H9 (cell line): ENCODE measurements at regions not wholly inside any gene's neighbourhood (a gene's known extent, or its start where the extent isn't known, plus 50 kb on each side); places are given as distances from the start of the nearest gene placed in this dataset.

Experiments
- DNase-seq: peaks from one replicate; pipeline ENCODE4 v3.0.0-alpha.2; 2017
- H2AFZ ChIP-seq: one replicate; pipeline ENCODE4 v1.6.1; 2013; ENCODE audit warnings: mild to moderate bottlenecking, low read length, control low read depth, moderate library complexity
- H2AK5ac ChIP-seq: 2 replicates; pipeline ENCODE4 v1.6.1; 2013; ENCODE audit warnings: low read length, control low read depth, mixed read lengths; ENCODE audit not compliant: insufficient read length
- H2BK120ac ChIP-seq: one replicate; pipeline ENCODE4 v1.6.1; 2013; ENCODE audit warnings: low read depth, mild to moderate bottlenecking, low read length, control low read depth, inconsistent platforms; ENCODE audit not compliant: poor library complexity, severe bottlenecking
- H2BK12ac ChIP-seq: 2 replicates; pipeline ENCODE4 v1.6.1; 2013; ENCODE audit warnings: low read length, control low read depth, mixed read lengths, low read depth; ENCODE audit not compliant: insufficient read length
- H2BK15ac ChIP-seq: 2 replicates; pipeline ENCODE4 v1.6.1; 2013; ENCODE audit warnings: low read depth, low read length, control low read depth
- H2BK20ac ChIP-seq: one replicate; pipeline ENCODE4 v1.6.1; 2013; ENCODE audit warnings: low read depth, mild to moderate bottlenecking, low read length, control low read depth, inconsistent platforms; ENCODE audit not compliant: poor library complexity, severe bottlenecking
- H2BK5ac ChIP-seq: 2 replicates; pipeline ENCODE4 v1.6.1; 2013; ENCODE audit warnings: low read length, control low read depth, mixed read lengths; ENCODE audit not compliant: insufficient read length
- H3K14ac ChIP-seq: 2 replicates; pipeline ENCODE4 v1.6.1; 2013; ENCODE audit warnings: low read length, control low read depth; ENCODE audit not compliant: insufficient read depth
- H3K18ac ChIP-seq: 2 replicates; pipeline ENCODE4 v1.6.1; 2013; ENCODE audit warnings: low read depth, mild to moderate bottlenecking, mixed read lengths, low read length, control low read depth; ENCODE audit not compliant: insufficient read length
- H3K23ac ChIP-seq: 2 replicates; pipeline ENCODE4 v1.6.1; 2013; ENCODE audit warnings: low read length, control low read depth, mixed read lengths, low read depth; ENCODE audit not compliant: insufficient read length
- H3K23me2 ChIP-seq: 2 replicates; pipeline ENCODE4 v1.6.1; 2013; ENCODE audit warnings: low read depth, mild to moderate bottlenecking, mixed read lengths, low read length, control low read depth; ENCODE audit not compliant: insufficient read length, poor library complexity, severe bottlenecking
- H3K27ac ChIP-seq: 2 replicates; pipeline ENCODE4 v1.5.1; 2013; ENCODE audit warnings: low read length, control low read depth, mixed read lengths, low read depth; ENCODE audit not compliant: insufficient read length
- H3K27me3 ChIP-seq: 2 replicates; pipeline ENCODE4 v1.6.1; 2013; ENCODE audit warnings: low read length, control low read depth, inconsistent platforms; ENCODE audit not compliant: insufficient read depth
- H3K4ac ChIP-seq: 2 replicates; pipeline ENCODE4 v1.6.1; 2013; ENCODE audit warnings: low read depth, mild to moderate bottlenecking, control low read depth, inconsistent platforms, low read length, moderate library complexity
- H3K4me1 ChIP-seq: 2 replicates; pipeline ENCODE4 v1.6.1; 2013; ENCODE audit warnings: low read length, control low read depth, inconsistent platforms; ENCODE audit not compliant: insufficient read depth
- H3K4me2 ChIP-seq: 2 replicates; pipeline ENCODE4 v1.6.1; 2013; ENCODE audit warnings: low read length, control low read depth, mixed read lengths; ENCODE audit not compliant: insufficient read length, insufficient read depth
- H3K56ac ChIP-seq: 2 replicates; pipeline ENCODE4 v1.6.1; 2013; ENCODE audit warnings: low read depth, mild to moderate bottlenecking, mixed read lengths, low read length, control low read depth; ENCODE audit not compliant: insufficient read length
- H3K79me1 ChIP-seq: 2 replicates; pipeline ENCODE4 v1.6.1; 2013; ENCODE audit warnings: low read depth, mild to moderate bottlenecking, moderate library complexity, low read length, control low read depth, inconsistent platforms; ENCODE audit not compliant: insufficient read depth, poor library complexity, severe bottlenecking
- H3K79me2 ChIP-seq: 2 replicates; pipeline ENCODE4 v1.6.1; 2013; ENCODE audit warnings: low read length, control low read depth, inconsistent platforms; ENCODE audit not compliant: insufficient read depth
- H3K9ac ChIP-seq: 2 replicates; pipeline ENCODE4 v1.6.1; 2013; ENCODE audit warnings: low read length, control low read depth, mixed read lengths; ENCODE audit not compliant: insufficient read length; ENCODE audit errors: extremely low read depth
- H3K9me3 ChIP-seq: one replicate; pipeline ENCODE4 v1.6.1; 2013; ENCODE audit warnings: low read depth, low read length, inconsistent platforms; ENCODE audit not compliant: control insufficient read depth
- H3T11ph ChIP-seq: one replicate; pipeline ENCODE4 v1.6.1; 2013; ENCODE audit warnings: mild to moderate bottlenecking, low read length, control low read depth, inconsistent platforms
- H4K20me1 ChIP-seq: one replicate; pipeline ENCODE4 v1.6.1; 2013; ENCODE audit not compliant: control insufficient read depth, insufficient read length, insufficient read depth
- H4K5ac ChIP-seq: 2 replicates; pipeline ENCODE4 v1.6.1; 2013; ENCODE audit warnings: low read depth, mild to moderate bottlenecking, mixed read lengths, low read length, control low read depth; ENCODE audit not compliant: insufficient read length
- H4K8ac ChIP-seq: replicated peaks from 2 replicates; pipeline ENCODE4 v1.6.1; 2013; ENCODE audit warnings: low read length, control low read depth, mixed read lengths, low read depth; ENCODE audit not compliant: insufficient read length
- H4K91ac ChIP-seq: 2 replicates; pipeline ENCODE4 v1.6.1; 2013; ENCODE audit warnings: low read depth, mild to moderate bottlenecking, moderate library complexity, mixed read lengths, low read length, control low read depth; ENCODE audit not compliant: insufficient read length
- H3K27ac Mint-ChIP-seq, 3 experiments: 2 replicates in 2 of 3; 3 replicates in 1 of 3; pipeline ENCODE4 v1.8.0; 2020 to 2021; ENCODE audit warnings: mixed read lengths in 3 of 3, mild to moderate bottlenecking in 1 of 3, moderate library complexity in 1 of 3
- H3K27me3 Mint-ChIP-seq: 2 replicates; pipeline ENCODE4 v1.8.0; 2021; ENCODE audit warnings: low read depth, mild to moderate bottlenecking, moderate library complexity, mixed read lengths
- H3K36me3 Mint-ChIP-seq, 3 experiments: 2 replicates in 2 of 3; 3 replicates in 1 of 3; pipeline ENCODE4 v1.8.0; 2020 to 2021; ENCODE audit warnings: low read depth in 3 of 3, mixed read lengths in 3 of 3; ENCODE audit not compliant: insufficient read depth in 1 of 3
- H3K4me1 Mint-ChIP-seq, 2 experiments: 2 replicates each; pipeline ENCODE4 v1.8.0; 2020; ENCODE audit warnings: mixed read lengths in 2 of 2
- H3K4me3 Mint-ChIP-seq, 2 experiments: 2 replicates in 1 of 2; 3 replicates in 1 of 2; pipeline ENCODE4 v1.8.0; 2020 to 2021; ENCODE audit warnings: mild to moderate bottlenecking in 2 of 2, mixed read lengths in 2 of 2, moderate library complexity in 1 of 2
- H3K9me3 Mint-ChIP-seq, 2 experiments: 2 replicates in 1 of 2; 3 replicates in 1 of 2; pipeline ENCODE4 v1.8.0; 2020; ENCODE audit warnings: mild to moderate bottlenecking in 2 of 2, mixed read lengths in 2 of 2, moderate library complexity in 1 of 2
- WGBS: extraction: QIAGEN DNeasy Blood & Tissue Kit; methylation state at CpG from one replicate; pipeline ENCODE4 v1.1.7; 2013; ENCODE audit warnings: missing lambda C conversion rate, low lambda C conversion rate, mixed read lengths; ENCODE audit not compliant: insufficient read length; ENCODE audit errors: extremely low coverage; 5-methylcytosine and 5-hydroxymethylcytosine counted together
- TF ChIP-seq, protein P1 (sequence below): fragments of 200-600 bp; sonication (generic); conservative IDR thresholded peaks from 3 replicates; pipeline ENCODE4 v1.8.0; 2021; ENCODE audit warnings: antibody characterized with exemption, mild to moderate bottlenecking

DNA sequence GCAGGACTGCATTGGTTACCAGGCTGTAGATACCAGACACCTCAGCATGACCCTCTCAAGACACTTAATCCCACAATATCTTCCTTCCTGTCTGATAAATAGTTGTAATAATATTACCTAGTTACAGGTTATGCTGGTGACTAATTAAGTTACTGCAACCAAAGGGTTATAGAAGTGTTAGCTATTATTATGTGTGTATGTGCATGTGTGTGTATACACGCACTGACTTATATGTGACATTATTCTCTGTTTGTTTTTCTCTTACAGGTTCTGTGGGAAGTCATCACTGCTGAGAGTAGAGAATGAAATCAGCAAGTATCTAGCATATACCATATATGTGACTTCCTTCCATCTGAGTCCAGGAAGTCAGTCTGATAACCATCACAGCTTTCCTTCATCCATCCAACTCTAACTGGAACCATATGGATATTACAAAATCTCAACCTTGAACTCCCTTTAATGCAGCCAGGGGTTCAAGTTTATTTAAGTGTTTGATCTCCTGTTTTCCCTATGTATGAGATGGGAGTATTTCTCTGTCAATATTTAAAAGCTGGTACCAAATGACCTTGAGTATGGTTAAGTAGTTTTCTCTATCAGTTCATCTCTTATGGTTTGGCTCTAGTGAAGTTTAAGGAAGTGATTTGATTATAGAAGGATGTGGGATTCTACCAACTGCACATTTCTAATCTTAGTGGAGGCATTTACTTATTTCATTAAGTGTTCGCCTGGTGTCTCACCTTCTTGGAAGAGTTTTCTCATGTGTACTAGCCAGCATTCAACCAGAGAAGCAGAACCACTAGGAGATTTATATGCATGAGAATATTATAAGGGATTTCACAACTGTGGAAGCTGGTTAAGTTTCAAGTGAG, 313.2 kb downstream of the HIVEP2 start:
- TF ChIP-seq, protein P1, sequence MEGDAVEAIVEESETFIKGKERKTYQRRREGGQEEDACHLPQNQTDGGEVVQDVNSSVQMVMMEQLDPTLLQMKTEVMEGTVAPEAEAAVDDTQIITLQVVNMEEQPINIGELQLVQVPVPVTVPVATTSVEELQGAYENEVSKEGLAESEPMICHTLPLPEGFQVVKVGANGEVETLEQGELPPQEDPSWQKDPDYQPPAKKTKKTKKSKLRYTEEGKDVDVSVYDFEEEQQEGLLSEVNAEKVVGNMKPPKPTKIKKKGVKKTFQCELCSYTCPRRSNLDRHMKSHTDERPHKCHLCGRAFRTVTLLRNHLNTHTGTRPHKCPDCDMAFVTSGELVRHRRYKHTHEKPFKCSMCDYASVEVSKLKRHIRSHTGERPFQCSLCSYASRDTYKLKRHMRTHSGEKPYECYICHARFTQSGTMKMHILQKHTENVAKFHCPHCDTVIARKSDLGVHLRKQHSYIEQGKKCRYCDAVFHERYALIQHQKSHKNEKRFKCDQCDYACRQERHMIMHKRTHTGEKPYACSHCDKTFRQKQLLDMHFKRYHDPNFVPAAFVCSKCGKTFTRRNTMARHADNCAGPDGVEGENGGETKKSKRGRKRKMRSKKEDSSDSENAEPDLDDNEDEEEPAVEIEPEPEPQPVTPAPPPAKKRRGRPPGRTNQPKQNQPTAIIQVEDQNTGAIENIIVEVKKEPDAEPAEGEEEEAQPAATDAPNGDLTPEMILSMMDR, result no peak
- no peak overlapping the region for H4K91ac ChIP-seq

More for the DNA sequence above, 313.2 kb downstream of the HIVEP2 start:
- Histone ChIP-seq H3K23ac (no peak overlapping the region), H4K5ac (no peak overlapping the region), H2BK20ac (no peak overlapping the region), H3K79me1 (no peaks in the 10 kb centered on the region), H3K9ac (no peak overlapping the region), H3K27me3 (no peaks in the 10 kb centered on the region), H3K4me1 (no peaks in the 10 kb centered on the region; the same call in 1 of the 2 replicates), H3K4ac (no peak overlapping the region), H3T11ph (no peak overlapping the region), H2AK5ac (no peak overlapping the region), H3K27ac (no peak overlapping the region), H3K18ac (no peak overlapping the region), H3K23me2 (no peaks in the 10 kb centered on the region), H4K20me1 (no peaks in the 10 kb centered on the region), H3K9me3 (no peaks in the 10 kb centered on the region), H3K4me2 (no peak overlapping the region), H2BK120ac (no peak overlapping the region), H2AFZ (no peak overlapping the region), H3K79me2 (no peaks in the 10 kb centered on the region), H3K56ac (no peak overlapping the region), H2BK12ac (no peak overlapping the region), H3K14ac (no peak overlapping the region), H2BK5ac (no peak overlapping the region), H4K8ac (no peak overlapping the region), H2BK15ac (no peak overlapping the region)
- Mint-ChIP-seq H3K4me3 (no peak overlapping the region), H3K4me1 (peaks cover 0 to 3% of the 10 kb centered on the region in 2 experiments; a peak in 1 of 4 replicates), H3K27ac (no peak overlapping the region), H3K9me3 (no peaks in the 10 kb centered on the region), H3K27me3 (no peaks in the 10 kb centered on the region), H3K36me3 (no peaks in the 10 kb centered on the region)
- no peak for DNase-seq
- WGBS, result no CpG with 5 or more reads among the region's 2 CpGs
